ENCODE measurements at regions not wholly inside any gene's neighbourhood (a gene's known extent, or its start where the extent isn't known, plus 50 kb on each side); places are given as distances from the start of the nearest gene placed in this dataset.

DNA sequence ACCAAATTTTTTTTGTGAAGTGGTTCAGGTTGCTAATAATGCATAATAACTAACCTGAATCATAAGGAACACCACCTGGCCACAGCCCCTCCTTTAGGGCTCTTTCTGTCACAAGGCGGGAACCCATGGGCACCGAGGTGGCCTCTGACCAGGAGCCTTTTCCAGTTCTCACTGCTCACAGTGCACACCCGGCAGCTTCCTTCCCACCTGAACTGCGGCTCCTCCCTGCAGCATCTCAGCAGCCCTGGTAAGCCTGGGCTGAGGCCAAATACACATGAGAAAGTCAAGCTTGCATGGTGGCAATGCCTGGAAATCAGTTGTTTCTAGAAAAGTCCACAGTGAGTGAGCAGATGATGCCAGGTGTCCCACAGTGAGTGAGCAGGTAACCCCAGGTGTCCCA, 77.6 kb upstream of the SNTG2 start:
- intact Hi-C loops (cut with DNase I), result no loop called here
- no peak overlapping the region for H3K27ac ChIP-seq
- H3K27me3 ChIP-seq (replicated peaks; ENCODE audit: insufficient read depth), result no peaks in the 10 kb centered on the region
- no peak for DNase-seq (ENCODE audit: low spot score)
- TF ChIP-seq POLR2AphosphoS5 (IDR thresholded peaks at IDR 0.05) (no peak), POLR2A (IDR thresholded peaks at IDR 0.05) (no peak)
- TF ChIP-seq, protein P1, sequence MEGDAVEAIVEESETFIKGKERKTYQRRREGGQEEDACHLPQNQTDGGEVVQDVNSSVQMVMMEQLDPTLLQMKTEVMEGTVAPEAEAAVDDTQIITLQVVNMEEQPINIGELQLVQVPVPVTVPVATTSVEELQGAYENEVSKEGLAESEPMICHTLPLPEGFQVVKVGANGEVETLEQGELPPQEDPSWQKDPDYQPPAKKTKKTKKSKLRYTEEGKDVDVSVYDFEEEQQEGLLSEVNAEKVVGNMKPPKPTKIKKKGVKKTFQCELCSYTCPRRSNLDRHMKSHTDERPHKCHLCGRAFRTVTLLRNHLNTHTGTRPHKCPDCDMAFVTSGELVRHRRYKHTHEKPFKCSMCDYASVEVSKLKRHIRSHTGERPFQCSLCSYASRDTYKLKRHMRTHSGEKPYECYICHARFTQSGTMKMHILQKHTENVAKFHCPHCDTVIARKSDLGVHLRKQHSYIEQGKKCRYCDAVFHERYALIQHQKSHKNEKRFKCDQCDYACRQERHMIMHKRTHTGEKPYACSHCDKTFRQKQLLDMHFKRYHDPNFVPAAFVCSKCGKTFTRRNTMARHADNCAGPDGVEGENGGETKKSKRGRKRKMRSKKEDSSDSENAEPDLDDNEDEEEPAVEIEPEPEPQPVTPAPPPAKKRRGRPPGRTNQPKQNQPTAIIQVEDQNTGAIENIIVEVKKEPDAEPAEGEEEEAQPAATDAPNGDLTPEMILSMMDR (IDR thresholded peaks at IDR 0.05), result no peak
- H3K9me3 ChIP-seq, result no peaks in the 10 kb centered on the region
- H3K4me3 ChIP-seq, result no peak overlapping the region
- no peaks in the 10 kb centered on the region for H3K4me1 ChIP-seq (replicated peaks)
- 72% methylated on average over 4 of the region's 4 CpGs for WGBS
- H3K36me3 ChIP-seq, result no peaks in the 10 kb centered on the region

DNA sequence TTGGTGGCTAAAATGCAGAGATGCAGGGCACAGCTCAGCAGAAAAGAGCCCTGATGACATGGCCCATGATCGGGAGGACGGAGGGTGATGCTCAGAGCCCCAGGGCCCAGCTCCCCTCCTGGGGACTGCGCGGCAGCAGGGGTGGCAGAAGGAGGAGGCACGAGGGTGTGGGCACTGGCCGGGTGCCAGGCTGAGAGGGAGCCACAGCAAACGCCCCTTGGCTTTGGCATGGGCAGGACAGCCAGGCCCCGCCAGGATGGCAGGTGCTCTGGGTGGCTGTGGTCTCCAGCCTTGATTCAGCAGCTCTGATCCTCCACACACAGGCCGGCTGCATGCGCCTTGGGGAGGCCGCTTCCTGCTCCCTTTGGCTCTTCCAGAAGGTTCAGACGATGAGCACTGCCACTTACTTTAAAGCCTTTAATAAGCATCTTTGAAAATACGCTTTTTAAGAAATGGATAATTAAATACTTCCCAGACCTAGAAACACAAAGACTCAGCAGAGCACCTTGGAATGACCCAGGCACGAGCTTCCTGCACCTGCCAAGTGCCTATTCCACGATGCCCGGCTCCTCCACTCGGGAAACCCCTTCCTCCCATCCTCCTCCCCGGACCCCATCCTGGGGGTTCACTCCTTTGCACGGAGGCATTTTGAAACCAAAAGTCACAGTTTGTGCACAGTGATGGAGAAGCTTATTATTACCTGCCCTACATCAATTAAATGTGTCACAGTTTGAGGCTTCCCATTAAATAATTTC, 78.5 kb upstream of the SNTG2 start:
- Histone ChIP-seq H3K36me3 (no peaks in the 10 kb centered on the region), H3K9me3 (no peaks in the 10 kb centered on the region), H3K27me3 (replicated peaks; ENCODE audit: insufficient read depth) (no peaks in the 10 kb centered on the region), H3K4me1 (replicated peaks) (no peaks in the 10 kb centered on the region), H3K4me3 (no peak overlapping the region), H3K27ac (no peak overlapping the region)
- WGBS, result 73% methylated on average over 19 of the region's 19 CpGs
- intact Hi-C loops (cut with DNase I), result no loop called here
- no peak for DNase-seq (ENCODE audit: low spot score)
- TF ChIP-seq POLR2A (IDR thresholded peaks at IDR 0.05), result no peak
- TF ChIP-seq, protein P1 (IDR thresholded peaks at IDR 0.05), result no peak
- no peak for TF ChIP-seq POLR2AphosphoS5 (IDR thresholded peaks at IDR 0.05)

DNA sequence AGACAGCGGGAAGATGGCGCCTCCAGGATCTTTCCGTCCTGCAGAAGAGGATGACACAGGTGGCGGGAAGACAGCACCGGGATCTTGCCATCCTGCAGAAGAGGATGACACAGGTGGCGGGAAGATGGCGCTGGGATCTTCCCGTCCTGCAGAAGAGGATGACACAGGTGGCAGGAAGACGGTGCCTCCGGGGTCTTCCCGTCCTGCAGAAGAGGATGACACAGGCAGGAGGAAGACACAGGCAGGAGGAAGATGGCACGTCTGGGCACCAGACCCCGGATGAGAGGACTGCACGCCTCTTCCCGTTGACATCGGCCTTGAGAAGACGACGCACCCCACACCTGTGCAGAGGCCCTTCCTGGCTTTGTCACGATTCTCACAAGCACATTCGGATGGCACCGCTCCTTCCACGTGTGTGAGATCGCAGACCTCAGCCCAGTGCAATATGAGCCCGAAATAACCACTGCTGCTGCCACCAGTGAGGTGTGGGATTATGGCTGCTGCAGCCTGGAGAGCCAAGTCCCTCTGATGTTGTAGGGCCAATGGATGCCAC, 79.4 kb upstream of the SNTG2 start:
- H3K9me3 ChIP-seq, result no peaks in the 10 kb centered on the region
- WGBS, result 88% methylated on average over 24 of the region's 24 CpGs
- no peak overlapping the region for H3K27ac ChIP-seq
- H3K4me1 ChIP-seq (replicated peaks), result no peaks in the 10 kb centered on the region
- no peak for DNase-seq (ENCODE audit: low spot score)
- intact Hi-C loops (cut with DNase I), result no loop called here
- no peaks in the 10 kb centered on the region for H3K36me3 ChIP-seq
- TF ChIP-seq POLR2A (IDR thresholded peaks at IDR 0.05), result no peak
- TF ChIP-seq, protein P1 (IDR thresholded peaks at IDR 0.05), result no peak
- no peak overlapping the region for H3K4me3 ChIP-seq
- H3K27me3 ChIP-seq (replicated peaks; ENCODE audit: insufficient read depth), result no peaks in the 10 kb centered on the region

DNA sequence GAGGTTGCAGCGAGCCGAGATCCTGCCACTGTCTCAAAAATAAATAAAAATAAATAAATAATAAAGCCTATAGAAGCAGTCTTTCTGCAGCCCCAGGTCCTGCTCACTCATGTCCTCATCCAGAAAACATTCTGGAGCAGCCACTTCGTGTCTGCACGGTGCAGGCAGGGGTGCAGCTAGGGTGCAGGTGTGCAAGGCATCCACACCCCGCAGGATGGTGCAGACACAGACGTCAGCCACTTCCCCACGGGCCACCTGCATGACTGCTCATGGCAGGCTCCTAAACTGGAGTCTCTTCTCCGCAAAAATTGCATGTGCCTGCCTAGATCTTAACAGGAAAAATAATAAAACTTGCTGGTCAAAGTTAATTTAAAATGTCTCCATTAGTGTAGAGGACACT, 80.2 kb upstream of the SNTG2 start:
- no peaks in the 10 kb centered on the region for H3K27me3 ChIP-seq (replicated peaks; ENCODE audit: insufficient read depth)
- H3K36me3 ChIP-seq, result no peaks in the 10 kb centered on the region
- no peaks in the 10 kb centered on the region for H3K4me1 ChIP-seq (replicated peaks)
- no peak for DNase-seq (ENCODE audit: low spot score)
- no peak for TF ChIP-seq POLR2A (IDR thresholded peaks at IDR 0.05)
- TF ChIP-seq, protein P1 (IDR thresholded peaks at IDR 0.05), result no peak
- TF ChIP-seq POLR2AphosphoS5 (IDR thresholded peaks at IDR 0.05), result no peak
- H3K27ac ChIP-seq, result no peak overlapping the region
- 77% methylated on average over 8 of the region's 8 CpGs for WGBS
- no peak overlapping the region for H3K4me3 ChIP-seq
- intact Hi-C loops (cut with DNase I), result no loop called here
- no peaks in the 10 kb centered on the region for H3K9me3 ChIP-seq

DNA sequence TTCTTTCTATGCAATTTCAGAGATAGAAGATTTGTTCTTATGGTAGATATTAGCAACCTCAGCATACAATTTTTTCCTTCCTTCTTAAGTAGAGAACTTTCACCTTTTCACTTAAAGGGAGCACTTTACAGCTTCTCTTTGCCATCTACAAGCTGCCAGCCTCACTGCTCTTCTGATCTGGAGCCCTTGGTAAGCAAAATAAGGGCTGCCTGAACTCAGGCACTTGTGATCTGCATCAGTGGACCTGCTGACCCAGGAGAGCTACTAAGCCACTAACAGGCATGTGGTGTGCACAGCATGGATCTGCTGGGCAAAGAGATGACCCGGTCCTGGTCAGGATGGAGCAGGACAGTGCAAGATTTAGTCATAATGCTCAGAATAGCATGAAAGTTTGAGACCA, 80.8 kb upstream of the SNTG2 start:
- no peaks in the 10 kb centered on the region for H3K27me3 ChIP-seq (replicated peaks; ENCODE audit: insufficient read depth)
- no peaks in the 10 kb centered on the region for H3K4me1 ChIP-seq (replicated peaks)
- TF ChIP-seq POLR2AphosphoS5 (IDR thresholded peaks at IDR 0.05) (no peak), POLR2A (IDR thresholded peaks at IDR 0.05) (no peak)
- TF ChIP-seq, protein P1 (IDR thresholded peaks at IDR 0.05), result no peak
- intact Hi-C loops (cut with DNase I), result no loop called here
- WGBS, result 100% methylated on average over 1 of the region's 1 CpG
- no peak for DNase-seq (ENCODE audit: low spot score)
- H3K36me3 ChIP-seq, result no peaks in the 10 kb centered on the region
- no peak overlapping the region for H3K27ac ChIP-seq
- H3K9me3 ChIP-seq, result no peaks in the 10 kb centered on the region
- H3K4me3 ChIP-seq, result no peak overlapping the region

Measured in prostate gland (tissue), 2 donors.